ENCODE measurements at regions not wholly inside any gene's neighbourhood (a gene's known extent, or its start where the extent isn't known, plus 50 kb on each side); places are given as distances from the start of the nearest gene placed in this dataset.

GRCh38 chr13:34021619-34022018 is 203.7 kb downstream of the RFC3 start:
- Histone ChIP-seq H3K9ac (ENCODE audit: low read depth, low read length) (no peak overlapping the region), H3K56ac (ENCODE audit: extremely low read depth, insufficient read depth, low read length) (no peak overlapping the region), H3K27me3 (ENCODE audit: control insufficient read depth, insufficient read depth, low read length) (no peaks in the 10 kb centered on the region), H2BK15ac (ENCODE audit: low read depth, low read length) (no peak overlapping the region), H3K4me3 (ENCODE audit: insufficient read depth, low read depth, low read length) (no peak overlapping the region), H4K20me1 (ENCODE audit: insufficient read depth, low read length) (no peaks in the 10 kb centered on the region), H3K27ac (ENCODE audit: insufficient read depth, low read length) (no peak overlapping the region), H4K8ac (ENCODE audit: low read depth in 2 of 2, low read length in 2 of 2) (no peak overlapping the region), H2AK5ac (ENCODE audit: low read depth, low read length) (no peak overlapping the region), H4K91ac (ENCODE audit: insufficient read depth, low read depth, low read length) (no peak overlapping the region), H2BK20ac (ENCODE audit: low read depth, low read length) (no peak overlapping the region), H4K5ac (ENCODE audit: low read depth, low read length) (no peak overlapping the region), H3K79me1 (ENCODE audit: low read depth in 1 of 2, low read length in 2 of 2) (no peaks in the 10 kb centered on the region), H3K23ac (ENCODE audit: low read depth, low read length) (no peak overlapping the region), H3K9me1 (ENCODE audit: insufficient read depth, low read length) (no peaks in the 10 kb centered on the region), H3K14ac (replicated peaks; ENCODE audit: low read depth, low read length) (no peak overlapping the region), H3K9me3 (ENCODE audit: control insufficient read depth, insufficient read depth, low read length) (no peaks in the 10 kb centered on the region; the same call in 1 of the 2 replicates), H3K4me2 (ENCODE audit: low read depth, low read length) (no peak overlapping the region), H2AK9ac (replicated peaks; ENCODE audit: low read depth, low read length, poor library complexity) (no peak overlapping the region), H3K4me1 (ENCODE audit: control insufficient read depth, insufficient read depth, low read length) (no peaks in the 10 kb centered on the region), H2BK120ac (ENCODE audit: low read depth, low read length) (no peak overlapping the region), H3K4ac (ENCODE audit: low read depth, low read length) (no peak overlapping the region), H2AFZ (replicated peaks; ENCODE audit: low read length, poor library complexity) (no peak overlapping the region), H2BK5ac (ENCODE audit: low read depth, low read length, poor library complexity, severe bottlenecking) (no peak overlapping the region), H3K18ac (ENCODE audit: low read depth, low read length) (no peak overlapping the region), H3K36me3 (ENCODE audit: control insufficient read depth, insufficient read depth, low read length) (no peaks in the 10 kb centered on the region)
- no peak for ATAC-seq (ENCODE audit: low read depth)
- dilution Hi-C loops (cut with HindIII; ENCODE audit: low sequenced_read_pairs, unreplicated experiment) (no loop called here), in situ Hi-C loops (cut with MboI; ENCODE audit: low sequenced_read_pairs) (loop anchor here (10.0 kb wide), 1 partner anchor 63 kb away; no protein-coding TSS in a partner anchor), intact Hi-C loops (cut with micrococcal nuclease) (no loop called here)
- CTCF ChIA-PET: no interaction called here
- TF ChIP-seq FOS (IDR thresholded peaks at IDR 0.05; ENCODE audit: low read depth, low read length) (no peak), MXI1 (IDR thresholded peaks at IDR 0.05; ENCODE audit: borderline replicate concordance, low read depth, low read length) (no peak)
- POLR2A ChIA-PET (ENCODE audit: unreplicated experiment): no interaction called here
- no TSS peak for BruUV-seq (replicated peaks)
- DNase-seq: no peak

Data from IMR-90 (cell line).